HEK293 (cell line): ENCODE measurements at regions not wholly inside any gene's neighbourhood (a gene's known extent, or its start where the extent isn't known, plus 50 kb on each side); places are given as distances from the start of the nearest gene placed in this dataset.

ENCODE experiments used
- CTCF ChIA-PET: fragments of 350-600 bp; formaldehyde crosslinking; extraction: SDS; loops from one replicate; lab custom pipeline; 2021; ENCODE audit warnings: antibody characterized with exemption; lab: Yijun Ruan, JAX
- POLR2A ChIA-PET: fragments of 300-600 bp; formaldehyde crosslinking; extraction: SDS; loops from one replicate; lab custom pipeline; 2020; ENCODE audit warnings: antibody characterized with exemption, inconsistent platforms; lab: Yijun Ruan, JAX
- H3K27ac ChIP-seq: fragments of 200-500 bp; sonication (Bioruptor generic); 2 replicates; pipeline ENCODE4 v1.5.1; 2014; ENCODE audit warnings: low read depth, low read length, control low read depth, inconsistent platforms; ENCODE audit errors: extremely low read depth
- H3K36me3 ChIP-seq, 2 experiments: fragments of 200-500 bp in 1 of 2; sonication (Bioruptor generic) in 1 of 2; 1 replicate in 1 of 2; 2 replicates in 1 of 2; pipeline ENCODE4 v1.5.1; 2014 to 2017; ENCODE audit warnings: inconsistent platforms in 2 of 2, low read length in 2 of 2; ENCODE audit not compliant: control insufficient read depth in 2 of 2, insufficient read depth in 1 of 2
- H3K4me1 ChIP-seq: fragments of 200-500 bp; sonication (Bioruptor generic); 2 replicates; pipeline ENCODE4 v1.5.1; 2014; ENCODE audit warnings: mild to moderate bottlenecking, low read length, inconsistent platforms; ENCODE audit not compliant: control insufficient read depth, insufficient read depth
- H3K4me3 ChIP-seq: 2 replicates; pipeline ENCODE4 v1.5.1; 2011; ENCODE audit warnings: low read depth, mild to moderate bottlenecking, control low read depth, low read length, moderate library complexity
- H3K9me3 ChIP-seq: fragments of 200-500 bp; sonication (Bioruptor generic); 2 replicates; pipeline ENCODE4 v1.5.1; 2014; ENCODE audit warnings: low read depth, low read length, inconsistent platforms; ENCODE audit not compliant: control insufficient read depth, insufficient read depth
- ATF2 ChIP-seq: fragments of 450-650 bp; formaldehyde crosslinking; IDR thresholded peaks from 2 replicates; pipeline ENCODE4 v1.5.1; 2016; ENCODE audit warnings: missing biosample characterization, missing genetic modification characterization, low read depth
- BCL11B ChIP-seq: fragments of 450-650 bp; formaldehyde crosslinking; IDR thresholded peaks from 2 replicates; pipeline ENCODE4 v1.5.1; 2016; ENCODE audit warnings: low read depth, missing biosample characterization, missing genetic modification characterization
- GLIS1 ChIP-seq: fragments of 450-650 bp; formaldehyde crosslinking; IDR thresholded peaks from 2 replicates; pipeline ENCODE4 v1.5.1; 2016; ENCODE audit warnings: missing biosample characterization, missing genetic modification characterization
- GLIS2 ChIP-seq: fragments of 450-650 bp; formaldehyde crosslinking; IDR thresholded peaks from 2 replicates; pipeline ENCODE4 v1.5.1; 2016; ENCODE audit warnings: missing biosample characterization, missing genetic modification characterization
- HOXC10 ChIP-seq: sonication (generic); formaldehyde crosslinking; IDR thresholded peaks from 2 replicates; pipeline ENCODE4 v1.8.1; 2023; ENCODE audit warnings: mild to moderate bottlenecking, missing genetic modification reagents
- INSM2 ChIP-seq: fragments of 450-650 bp; formaldehyde crosslinking; IDR thresholded peaks from 2 replicates; pipeline ENCODE4 v1.5.1; 2016; ENCODE audit warnings: missing biosample characterization, missing genetic modification characterization
- MYNN ChIP-seq: fragments of 450-650 bp; formaldehyde crosslinking; IDR thresholded peaks from 2 replicates; pipeline ENCODE4 v1.5.1; 2016; ENCODE audit warnings: missing biosample characterization, missing genetic modification characterization, borderline replicate concordance
- SP3 ChIP-seq: fragments of 450-650 bp; formaldehyde crosslinking; IDR thresholded peaks from 2 replicates; pipeline ENCODE4 v1.5.1; 2016; ENCODE audit warnings: missing biosample characterization, missing genetic modification characterization
- ZBTB10 ChIP-seq: fragments of 450-650 bp; formaldehyde crosslinking; IDR thresholded peaks from 2 replicates; pipeline ENCODE4 v1.5.1; 2016; ENCODE audit warnings: missing biosample characterization, missing genetic modification characterization
- ZBTB17 ChIP-seq: fragments of 450-650 bp; formaldehyde crosslinking; IDR thresholded peaks from 2 replicates; pipeline ENCODE4 v1.5.1; 2016; ENCODE audit warnings: missing biosample characterization, missing genetic modification characterization
- ZBTB7A ChIP-seq: fragments of 450-650 bp; formaldehyde crosslinking; IDR thresholded peaks from 2 replicates; pipeline ENCODE4 v1.5.1; 2016; ENCODE audit warnings: low read depth, missing biosample characterization, missing genetic modification characterization
- ZFP3 ChIP-seq: fragments of 450-650 bp; formaldehyde crosslinking; IDR thresholded peaks from 2 replicates; pipeline ENCODE4 v1.5.1; 2016; ENCODE audit warnings: low read depth, missing biosample characterization, missing genetic modification characterization
- ZIC2 ChIP-seq: fragments of 450-650 bp; formaldehyde crosslinking; IDR thresholded peaks from 2 replicates; pipeline ENCODE4 v1.5.1; 2016; ENCODE audit warnings: missing biosample characterization, missing genetic modification characterization
- ZNF121 ChIP-seq: fragments of 450-650 bp; formaldehyde crosslinking; IDR thresholded peaks from 2 replicates; pipeline ENCODE4 v1.5.1; 2016; ENCODE audit warnings: missing biosample characterization, missing genetic modification characterization
- ZNF132 ChIP-seq: fragments of 450-650 bp; formaldehyde crosslinking; IDR thresholded peaks from 2 replicates; pipeline ENCODE4 v1.5.1; 2017; ENCODE audit warnings: missing biosample characterization, missing genetic modification characterization, borderline replicate concordance
- ZNF146 ChIP-seq: fragments of 450-650 bp; formaldehyde crosslinking; IDR thresholded peaks from 2 replicates; pipeline ENCODE4 v1.5.1; 2016; ENCODE audit warnings: missing biosample characterization, missing genetic modification characterization
- ZNF157 ChIP-seq: fragments of 450-650 bp; formaldehyde crosslinking; IDR thresholded peaks from 2 replicates; pipeline ENCODE4 v1.5.1; 2016; ENCODE audit warnings: missing biosample characterization, missing genetic modification characterization
- ZNF18 ChIP-seq: fragments of 450-650 bp; formaldehyde crosslinking; IDR thresholded peaks from 2 replicates; pipeline ENCODE4 v1.5.1; 2016; ENCODE audit warnings: missing biosample characterization, missing genetic modification characterization
- ZNF221 ChIP-seq: fragments of 450-650 bp; formaldehyde crosslinking; IDR thresholded peaks from 2 replicates; pipeline ENCODE4 v1.5.1; 2017; ENCODE audit warnings: missing biosample characterization, missing genetic modification characterization, borderline replicate concordance
- ZNF324 ChIP-seq: fragments of 450-650 bp; formaldehyde crosslinking; IDR thresholded peaks from 2 replicates; pipeline ENCODE4 v1.5.1; 2016; ENCODE audit warnings: missing biosample characterization, missing genetic modification characterization
- ZNF341 ChIP-seq: fragments of 450-650 bp; formaldehyde crosslinking; IDR thresholded peaks from 2 replicates; pipeline ENCODE4; 2016; ENCODE audit warnings: low read depth, missing biosample characterization, missing genetic modification characterization
- ZNF354C ChIP-seq: fragments of 450-650 bp; formaldehyde crosslinking; IDR thresholded peaks from 2 replicates; pipeline ENCODE4 v1.5.1; 2016; ENCODE audit warnings: missing biosample characterization, missing genetic modification characterization, low read depth, borderline replicate concordance
- ZNF366 ChIP-seq: fragments of 450-650 bp; formaldehyde crosslinking; conservative IDR thresholded peaks from 2 replicates; pipeline ENCODE4 v1.5.1; 2016; ENCODE audit warnings: missing biosample characterization, missing genetic modification characterization
- ZNF514 ChIP-seq: fragments of 450-650 bp; formaldehyde crosslinking; IDR thresholded peaks from 2 replicates; pipeline ENCODE4 v1.5.1; 2016; ENCODE audit warnings: missing biosample characterization, missing genetic modification characterization
- ZNF529 ChIP-seq: fragments of 450-650 bp; formaldehyde crosslinking; IDR thresholded peaks from 2 replicates; pipeline ENCODE4 v1.5.1; 2017; ENCODE audit warnings: missing genetic modification characterization, missing biosample characterization; ENCODE audit not compliant: insufficient replicate concordance
- ZNF549 ChIP-seq: fragments of 450-650 bp; IDR thresholded peaks from 2 replicates; pipeline ENCODE4 v1.5.1; 2018; ENCODE audit warnings: missing biosample characterization, missing genetic modification characterization, mild to moderate bottlenecking, inconsistent platforms, moderate library complexity
- ZNF560 ChIP-seq: fragments of 450-650 bp; formaldehyde crosslinking; IDR thresholded peaks from 2 replicates; pipeline ENCODE4 v1.5.1; 2017; ENCODE audit warnings: missing biosample characterization, missing genetic modification characterization, borderline replicate concordance
- ZNF626 ChIP-seq: fragments of 450-650 bp; sonication (Bioruptor Pico); formaldehyde crosslinking; IDR thresholded peaks from 2 replicates; pipeline ENCODE4 v1.5.1; 2018; ENCODE audit warnings: missing biosample characterization, missing genetic modification characterization, inconsistent platforms
- ZNF701 ChIP-seq: fragments of 450-650 bp; formaldehyde crosslinking; IDR thresholded peaks from 2 replicates; pipeline ENCODE4 v1.5.1; 2016; ENCODE audit warnings: missing biosample characterization, missing genetic modification characterization

GRCh38 chr2:6645672-6646071, 220.0 kb downstream of the CMPK2 start (continued):
- TF ChIP-seq ZNF221 (tag by site-specific recombination), result no peak
- no peak for TF ChIP-seq ZNF514 (tag by site-specific recombination)
- no peak for TF ChIP-seq ZNF529 (tag by site-specific recombination)
- no peak for TF ChIP-seq ZNF157 (tag by site-specific recombination)

GRCh38 chr2:6647046-6647445, 218.7 kb downstream of the CMPK2 start:
- Histone ChIP-seq H3K4me1 (no peaks in the 10 kb centered on the region), H3K36me3 (no peaks in the 10 kb centered on the region), H3K4me3 (no peak overlapping the region), H3K27ac (no peak overlapping the region), H3K9me3 (no peaks in the 10 kb centered on the region)
- ChIA-PET CTCF (no interaction called here), POLR2A (no interaction called here)
- TF ChIP-seq ZNF549 (tag by site-specific recombination), result no peak
- TF ChIP-seq ZNF324, result no peak
- no peak for TF ChIP-seq GLIS1 (tag by site-specific recombination)
- TF ChIP-seq ZNF132 (tag by site-specific recombination), result no peak
- no peak for TF ChIP-seq ZNF354C
- no peak for TF ChIP-seq MYNN (tag by site-specific recombination)
- TF ChIP-seq GLIS2 (tag by site-specific recombination), result no peak
- no peak for TF ChIP-seq ZNF146 (tag by site-specific recombination)
- no peak for TF ChIP-seq ZBTB10 (tag by site-specific recombination)
- TF ChIP-seq ZBTB7A (tag by site-specific recombination), result no peak
- no peak for TF ChIP-seq INSM2
- no peak for TF ChIP-seq ZBTB17

- no peaks in the 10 kb centered on the region for H3K9me3 ChIP-seq
- H3K4me3 ChIP-seq, result no peak overlapping the region
- ChIA-PET POLR2A (no interaction called here), CTCF (no interaction called here)
- H3K27ac ChIP-seq, result no peak overlapping the region
- H3K36me3 ChIP-seq, result no peaks in the 10 kb centered on the region
- no peaks in the 10 kb centered on the region for H3K4me1 ChIP-seq
- no peak for TF ChIP-seq ATF2 (tag by site-specific recombination)
- no peak for TF ChIP-seq ZFP3 (tag by site-specific recombination)
- TF ChIP-seq ZNF366 (tag by site-specific recombination), result no peak
- no peak for TF ChIP-seq ZNF18 (tag by site-specific recombination)
- TF ChIP-seq ZNF560, result no peak
- TF ChIP-seq BCL11B, result no peak
- TF ChIP-seq HOXC10 (CRISPR knock-in tag), result no peak
- no peak for TF ChIP-seq ZNF626 (tag by site-specific recombination)
- TF ChIP-seq ZNF121 (tag by site-specific recombination), result no peak
- TF ChIP-seq SP3, result no peak
- TF ChIP-seq ZNF701, result no peak
- TF ChIP-seq ZNF341 (tag by site-specific recombination), result no peak
- TF ChIP-seq ZIC2 (tag by site-specific recombination), result no peak
These were observed 217.0 kb downstream of the CMPK2 start for GRCh38 chr2:6648596-6649247.
